Right lobe of liver (tissue), 6 donors: ENCODE measurements at regions not wholly inside any gene's neighbourhood (a gene's known extent, or its start where the extent isn't known, plus 50 kb on each side); places are given as distances from the start of the nearest gene placed in this dataset.

Experiments used
- ATAC-seq, 4 donors: fragments of 200-7000 bp; cut with Tn5 transposase; one replicate each; pipeline ENCODE4 v1.9.1; 2020; ENCODE audit warnings: mild to moderate bottlenecking in 4 of 4, moderate library complexity in 4 of 4
- DNase-seq, 3 donors: peaks; one replicate each; pipeline ENCODE4 v3.0.0-alpha.2; 2020
- H3K27ac ChIP-seq, 3 donors: fragments of 200-600 bp; one replicate each; pipeline ENCODE4 v1.8.0; 2022
- H3K27me3 ChIP-seq, 2 donors: fragments of 200-600 bp; one replicate each; pipeline ENCODE4 v1.8.0; 2022
- H3K36me3 ChIP-seq, 4 donors: fragments of 200-600 bp; sonication (generic) in 1 of 4; one replicate each; pipeline versions ENCODE4 v1.5.1 to v1.8.0; 2017 to 2022; ENCODE audit warnings: control low read depth in 1 of 4
- H3K4me1 ChIP-seq, 4 donors: fragments of 200-600 bp; sonication (generic) in 1 of 4; one replicate each; pipeline versions ENCODE4 v1.5.1 to v1.8.0; 2017 to 2022; ENCODE audit warnings: control low read depth in 1 of 4
- H3K4me3 ChIP-seq, 3 donors: fragments of 200-600 bp; one replicate each; pipeline ENCODE4 v1.8.0; 2022
- H3K9me3 ChIP-seq, 4 donors: fragments of 200-600 bp; sonication (generic) in 1 of 4; one replicate each; pipeline versions ENCODE4 v1.5.1 to v1.8.0; 2017 to 2022; ENCODE audit warnings: control low read depth in 1 of 4
- CTCF ChIP-seq, 4 donors: fragments of 200-600 bp in 3 of 4; fragments of 450-650 bp in 1 of 4; IDR thresholded peaks; one replicate each; pipeline versions ENCODE4 v1.5.1 to v1.8.0; 2016 to 2022; ENCODE audit warnings: antibody characterized with exemption in 4 of 4, mild to moderate bottlenecking in 2 of 4
- POLR2A ChIP-seq: fragments of 450-650 bp; IDR thresholded peaks from one replicate; pipeline ENCODE4 v1.6.1; 2017; ENCODE audit warnings: antibody characterized with exemption, mild to moderate bottlenecking
- WGBS: methylation state at CpG from one replicate; pipeline ENCODE4 v1.1.6; 2018; ENCODE audit warnings: low coverage, low lambda C conversion rate; ENCODE audit not compliant: insufficient coverage; ENCODE audit errors: missing lambda C conversion rate; 5-methylcytosine and 5-hydroxymethylcytosine counted together
- intact Hi-C, 2 donors: fragments of 100-400 bp; cut with DNase I; formaldehyde crosslinking; loops; one replicate each; pipeline versions ENCODE4 v1.11.2 to v1.14.1; 2022
- donor health status: DM: no; HTN: yes; CAD: no.
- donor health status: DM: no; HTN: no; CAD: no.
- donor health status: DM: no; HTN: no; CAD: no.
- donor health status: DM: no; HTN: yes; CAD: no.
- donor health status: DM: no; HTN: yes; CAD: no.

GRCh38 chr5:16013334-16014065, 166.1 kb downstream of the MARCHF11 start:
- ATAC-seq (no peak), DNase-seq (no peak)
- H3K9me3 ChIP-seq, result no peaks in the 10 kb centered on the region
- no peaks in the 10 kb centered on the region for H3K27me3 ChIP-seq
- no peaks in the 10 kb centered on the region for H3K4me1 ChIP-seq
- intact Hi-C loops, result no loop called here
- WGBS, result 29% methylated on average over 3 of the region's 3 CpGs
- H3K27ac ChIP-seq, result no peak overlapping the region
- no peak overlapping the region for H3K4me3 ChIP-seq
- no peak for TF ChIP-seq POLR2A
- TF ChIP-seq CTCF (IDR thresholded peaks at IDR 0.05), result no peak
- H3K36me3 ChIP-seq, result no peaks in the 10 kb centered on the region

GRCh38 chr5:16009256-16009655, 170.3 kb downstream of the MARCHF11 start:
- Histone ChIP-seq H3K4me3 (no peak overlapping the region), H3K36me3 (no peaks in the 10 kb centered on the region), H3K4me1 (no peaks in the 10 kb centered on the region), H3K9me3 (no peaks in the 10 kb centered on the region), H3K27me3 (no peaks in the 10 kb centered on the region), H3K27ac (no peak overlapping the region)
- ATAC-seq (no peak), DNase-seq (no peak)
- intact Hi-C loops, result no loop called here
- no peak for TF ChIP-seq CTCF (IDR thresholded peaks at IDR 0.05)
- TF ChIP-seq POLR2A, result no peak

- ATAC-seq, result no peak
- TF ChIP-seq POLR2A (no peak), CTCF (IDR thresholded peaks at IDR 0.05) (no peak)
- no peaks in the 10 kb centered on the region for H3K36me3 ChIP-seq
- no peaks in the 10 kb centered on the region for H3K4me1 ChIP-seq
- WGBS, result 56% methylated on average over 2 of the region's 2 CpGs
- no peaks in the 10 kb centered on the region for H3K9me3 ChIP-seq
- H3K27ac ChIP-seq, result no peak overlapping the region
- H3K27me3 ChIP-seq, result no peaks in the 10 kb centered on the region
- H3K4me3 ChIP-seq, result no peak overlapping the region
- intact Hi-C loops, result no loop called here
- DNase-seq, result no peak
Observed at GRCh38 chr5:16007750-16008415, 171.7 kb downstream of the MARCHF11 start.

- H3K9me3 ChIP-seq, result no peaks in the 10 kb centered on the region
- intact Hi-C loops, result no loop called here
- ATAC-seq (no peak), DNase-seq (no peak)
- no peaks in the 10 kb centered on the region for H3K36me3 ChIP-seq
- no peaks in the 10 kb centered on the region for H3K27me3 ChIP-seq
- no peaks in the 10 kb centered on the region for H3K4me1 ChIP-seq
- TF ChIP-seq CTCF (IDR thresholded peaks at IDR 0.05) (no peak), POLR2A (no peak)
- no peak overlapping the region for H3K4me3 ChIP-seq
- H3K27ac ChIP-seq, result no peak overlapping the region
Observed at GRCh38 chr5:16005225-16005624, 174.4 kb downstream of the MARCHF11 start.
